ENCODE measurements at regions not wholly inside any gene's neighbourhood (a gene's known extent, or its start where the extent isn't known, plus 50 kb on each side); places are given as distances from the start of the nearest gene placed in this dataset.

DNA sequence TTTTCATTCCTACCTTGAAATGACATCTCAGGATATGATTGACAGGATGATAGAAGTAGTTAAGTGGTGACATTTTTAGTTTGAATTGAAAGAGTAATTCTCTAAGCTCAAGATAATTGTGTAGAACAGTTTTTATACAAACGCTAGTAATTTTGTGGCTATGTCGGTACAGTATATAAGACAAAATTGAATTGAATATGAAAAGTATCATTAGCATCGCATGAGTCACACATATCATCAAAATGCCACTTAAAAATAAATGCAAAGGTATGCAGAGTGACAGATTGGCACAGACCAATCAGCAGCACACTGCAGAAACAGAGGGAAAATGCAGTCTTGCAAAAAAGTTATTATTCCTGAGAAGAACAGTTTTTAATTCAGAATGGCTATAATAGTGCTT is 608.2 kb upstream of the NETO1 start:
- Mint-ChIP-seq H3K27me3 (ENCODE audit: low read depth in 2 of 2) (no peaks in the 10 kb centered on the region), H3K4me3 (no peak overlapping the region), H3K9me3 (peaks cover 8 to 26% of the 10 kb centered on the region in 2 donors), H3K4me1 (no peaks in the 10 kb centered on the region), H3K27ac (no peak overlapping the region), H3K36me3 (no peaks in the 10 kb centered on the region)
- no peak for DNase-seq
- TF ChIP-seq, protein P1, sequence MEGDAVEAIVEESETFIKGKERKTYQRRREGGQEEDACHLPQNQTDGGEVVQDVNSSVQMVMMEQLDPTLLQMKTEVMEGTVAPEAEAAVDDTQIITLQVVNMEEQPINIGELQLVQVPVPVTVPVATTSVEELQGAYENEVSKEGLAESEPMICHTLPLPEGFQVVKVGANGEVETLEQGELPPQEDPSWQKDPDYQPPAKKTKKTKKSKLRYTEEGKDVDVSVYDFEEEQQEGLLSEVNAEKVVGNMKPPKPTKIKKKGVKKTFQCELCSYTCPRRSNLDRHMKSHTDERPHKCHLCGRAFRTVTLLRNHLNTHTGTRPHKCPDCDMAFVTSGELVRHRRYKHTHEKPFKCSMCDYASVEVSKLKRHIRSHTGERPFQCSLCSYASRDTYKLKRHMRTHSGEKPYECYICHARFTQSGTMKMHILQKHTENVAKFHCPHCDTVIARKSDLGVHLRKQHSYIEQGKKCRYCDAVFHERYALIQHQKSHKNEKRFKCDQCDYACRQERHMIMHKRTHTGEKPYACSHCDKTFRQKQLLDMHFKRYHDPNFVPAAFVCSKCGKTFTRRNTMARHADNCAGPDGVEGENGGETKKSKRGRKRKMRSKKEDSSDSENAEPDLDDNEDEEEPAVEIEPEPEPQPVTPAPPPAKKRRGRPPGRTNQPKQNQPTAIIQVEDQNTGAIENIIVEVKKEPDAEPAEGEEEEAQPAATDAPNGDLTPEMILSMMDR (IDR thresholded peaks at IDR 0.05), result no peak
- no peak overlapping the region for H3K4me3 ChIP-seq (ENCODE audit: low read length)
- peaks cover 4% of the 10 kb centered on the region for H3K9me3 ChIP-seq (ENCODE audit: control insufficient read depth, insufficient read depth, low read length)
- no peak for ATAC-seq
- H3K4me1 ChIP-seq (ENCODE audit: control insufficient read depth, insufficient read depth, low read length), result no peaks in the 10 kb centered on the region
- no peak overlapping the region for H3K27ac ChIP-seq (ENCODE audit: low read length)
- no peaks in the 10 kb centered on the region for H3K27me3 ChIP-seq (ENCODE audit: control insufficient read depth, insufficient read depth, low read length)
- WGBS (ENCODE audit: insufficient coverage), result no CpG with 5 or more reads among the region's 3 CpGs
- no peaks in the 10 kb centered on the region for H3K36me3 ChIP-seq (ENCODE audit: control insufficient read depth, insufficient read depth, low read length)
- intact Hi-C loops (cut with micrococcal nuclease), result no loop called here

DNA sequence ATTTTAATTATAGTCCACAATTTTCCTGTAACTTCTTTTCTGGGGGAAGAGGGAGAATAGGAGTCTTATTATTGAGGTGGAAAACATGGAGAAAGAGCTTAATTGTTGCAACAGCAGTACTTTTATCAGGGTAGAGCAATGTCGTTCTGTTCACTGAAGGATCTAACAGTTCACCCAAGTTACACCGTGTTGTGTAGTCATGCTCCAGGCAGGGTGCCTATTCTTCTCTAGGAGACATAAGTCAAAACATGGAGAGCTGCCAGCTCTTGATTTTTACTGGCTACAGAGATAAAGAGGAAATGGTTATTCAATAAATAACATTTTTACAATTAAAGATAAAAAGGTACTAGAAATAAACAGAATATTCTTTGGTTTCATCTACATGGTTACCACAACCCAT is 594.3 kb upstream of the NETO1 start:
- WGBS (ENCODE audit: insufficient coverage), result 48% methylated on average over 2 of the region's 2 CpGs
- Mint-ChIP-seq H3K27me3 (ENCODE audit: low read depth in 2 of 2) (no peaks in the 10 kb centered on the region), H3K9me3 (peaks cover 11 to 19% of the 10 kb centered on the region in 2 donors), H3K36me3 (no peaks in the 10 kb centered on the region), H3K4me1 (no peaks in the 10 kb centered on the region), H3K27ac (no peak overlapping the region), H3K4me3 (no peak overlapping the region)
- H3K9me3 ChIP-seq (ENCODE audit: control insufficient read depth, insufficient read depth, low read length), result no peaks in the 10 kb centered on the region
- H3K4me3 ChIP-seq (ENCODE audit: low read length), result no peak overlapping the region
- H3K27me3 ChIP-seq (ENCODE audit: control insufficient read depth, insufficient read depth, low read length), result no peaks in the 10 kb centered on the region
- ATAC-seq (no peak), DNase-seq (no peak)
- H3K4me1 ChIP-seq (ENCODE audit: control insufficient read depth, insufficient read depth, low read length), result no peaks in the 10 kb centered on the region
- intact Hi-C loops (cut with micrococcal nuclease), result no loop called here
- H3K36me3 ChIP-seq (ENCODE audit: control insufficient read depth, insufficient read depth, low read length), result no peaks in the 10 kb centered on the region
- H3K27ac ChIP-seq (ENCODE audit: low read length), result no peak overlapping the region
- TF ChIP-seq, protein P1 (IDR thresholded peaks at IDR 0.05), result no peak

DNA sequence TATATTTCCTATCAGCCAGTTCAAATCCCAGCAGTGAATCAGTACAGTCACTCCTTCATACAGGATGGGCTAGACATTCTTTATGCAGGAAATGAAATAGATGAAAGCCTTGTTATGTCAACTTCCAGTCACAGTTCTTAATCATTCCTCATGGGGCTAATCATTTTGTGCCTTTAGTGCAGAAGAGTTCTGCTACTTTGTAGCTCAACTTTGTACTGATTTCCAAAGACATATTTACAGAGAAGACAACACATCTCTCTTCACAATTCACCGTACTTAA is 593.9 kb upstream of the NETO1 start:
- Histone ChIP-seq H3K9me3 (ENCODE audit: control insufficient read depth, insufficient read depth, low read length) (no peaks in the 10 kb centered on the region), H3K27ac (ENCODE audit: low read length) (no peak overlapping the region), H3K4me3 (ENCODE audit: low read length) (no peak overlapping the region), H3K4me1 (ENCODE audit: control insufficient read depth, insufficient read depth, low read length) (no peaks in the 10 kb centered on the region), H3K36me3 (ENCODE audit: control insufficient read depth, insufficient read depth, low read length) (no peaks in the 10 kb centered on the region), H3K27me3 (ENCODE audit: control insufficient read depth, insufficient read depth, low read length) (no peaks in the 10 kb centered on the region)
- H3K27me3 Mint-ChIP-seq (ENCODE audit: low read depth in 2 of 2), result no peaks in the 10 kb centered on the region
- TF ChIP-seq, protein P1 (IDR thresholded peaks at IDR 0.05), result no peak
- no peaks in the 10 kb centered on the region for H3K36me3 Mint-ChIP-seq
- WGBS (ENCODE audit: insufficient coverage), result no CpG with 5 or more reads among the region's 1 CpG
- intact Hi-C loops (cut with micrococcal nuclease), result no loop called here
- ATAC-seq (no peak), DNase-seq (no peak)
- H3K4me3 Mint-ChIP-seq, result no peak overlapping the region
- peaks cover 10 to 18% of the 10 kb centered on the region in 2 donors for H3K9me3 Mint-ChIP-seq
- H3K4me1 Mint-ChIP-seq, result no peaks in the 10 kb centered on the region
- no peak overlapping the region for H3K27ac Mint-ChIP-seq

DNA sequence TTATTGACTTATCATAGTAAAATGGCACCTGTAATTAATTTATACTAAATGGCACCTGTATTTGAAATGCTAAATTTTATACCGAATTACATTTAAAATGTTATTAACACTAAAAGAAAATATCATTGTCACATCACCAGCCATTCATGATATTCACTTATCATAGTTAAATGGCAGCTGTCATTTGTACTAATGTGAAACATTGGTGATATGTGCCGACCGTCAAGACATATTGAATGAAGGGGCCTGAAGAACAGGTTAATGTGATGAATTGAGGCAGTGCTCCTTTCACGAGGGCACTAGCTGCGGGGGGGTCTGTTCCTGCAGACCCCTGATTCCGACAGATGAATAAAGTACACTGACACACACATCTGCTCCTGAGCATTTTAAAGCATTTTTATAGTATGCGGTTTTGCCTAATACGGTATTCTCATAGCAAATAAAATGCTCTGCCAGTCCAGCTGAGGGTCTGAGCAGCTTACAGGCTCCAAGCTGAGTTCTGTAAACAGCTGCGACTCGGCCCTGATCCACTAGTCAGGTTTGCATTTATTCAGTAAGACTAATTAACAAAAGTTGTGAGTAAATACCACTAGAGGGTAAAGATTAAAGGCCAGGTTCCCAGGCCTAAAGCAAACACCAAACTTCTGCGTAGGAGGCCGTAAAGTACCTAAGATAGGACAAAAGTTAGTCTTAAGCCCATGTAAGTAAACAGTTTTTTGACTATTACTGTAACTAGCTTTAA is 593.4 kb upstream of the NETO1 start:
- H3K27ac Mint-ChIP-seq, result no peak overlapping the region
- H3K9me3 ChIP-seq (ENCODE audit: control insufficient read depth, insufficient read depth, low read length), result no peaks in the 10 kb centered on the region
- WGBS (ENCODE audit: insufficient coverage), result 82% methylated on average over 11 of the region's 12 CpGs
- ATAC-seq, result no peak
- TF ChIP-seq, protein P1 (IDR thresholded peaks at IDR 0.05), result no peak
- H3K27me3 ChIP-seq (ENCODE audit: control insufficient read depth, insufficient read depth, low read length), result no peaks in the 10 kb centered on the region
- H3K4me3 Mint-ChIP-seq, result no peak overlapping the region
- intact Hi-C loops (cut with micrococcal nuclease), result no loop called here
- H3K27me3 Mint-ChIP-seq (ENCODE audit: low read depth in 2 of 2), result no peaks in the 10 kb centered on the region
- no peak overlapping the region for H3K4me3 ChIP-seq (ENCODE audit: low read length)
- H3K36me3 Mint-ChIP-seq, result no peaks in the 10 kb centered on the region
- H3K36me3 ChIP-seq (ENCODE audit: control insufficient read depth, insufficient read depth, low read length), result no peaks in the 10 kb centered on the region
- H3K4me1 Mint-ChIP-seq, result no peaks in the 10 kb centered on the region
- H3K27ac ChIP-seq (ENCODE audit: low read length), result no peak overlapping the region
- H3K4me1 ChIP-seq (ENCODE audit: control insufficient read depth, insufficient read depth, low read length), result no peaks in the 10 kb centered on the region
- no peak for DNase-seq
- H3K9me3 Mint-ChIP-seq, result peaks cover 13 to 17% of the 10 kb centered on the region in 2 donors
